H9 (cell line): ENCODE measurements at regions not wholly inside any gene's neighbourhood (a gene's known extent, or its start where the extent isn't known, plus 50 kb on each side); places are given as distances from the start of the nearest gene placed in this dataset.

ENCODE experiments used
- DNase-seq: peaks from one replicate; pipeline ENCODE4 v3.0.0-alpha.2; 2017
- H2AFZ ChIP-seq: one replicate; pipeline ENCODE4 v1.6.1; 2013; ENCODE audit warnings: mild to moderate bottlenecking, low read length, control low read depth, moderate library complexity
- H2AK5ac ChIP-seq: 2 replicates; pipeline ENCODE4 v1.6.1; 2013; ENCODE audit warnings: low read length, control low read depth, mixed read lengths; ENCODE audit not compliant: insufficient read length
- H2BK120ac ChIP-seq: one replicate; pipeline ENCODE4 v1.6.1; 2013; ENCODE audit warnings: low read depth, mild to moderate bottlenecking, low read length, control low read depth, inconsistent platforms; ENCODE audit not compliant: poor library complexity, severe bottlenecking
- H2BK12ac ChIP-seq: 2 replicates; pipeline ENCODE4 v1.6.1; 2013; ENCODE audit warnings: low read length, control low read depth, mixed read lengths, low read depth; ENCODE audit not compliant: insufficient read length
- H2BK15ac ChIP-seq: 2 replicates; pipeline ENCODE4 v1.6.1; 2013; ENCODE audit warnings: low read depth, low read length, control low read depth
- H2BK20ac ChIP-seq: one replicate; pipeline ENCODE4 v1.6.1; 2013; ENCODE audit warnings: low read depth, mild to moderate bottlenecking, low read length, control low read depth, inconsistent platforms; ENCODE audit not compliant: poor library complexity, severe bottlenecking
- H2BK5ac ChIP-seq: 2 replicates; pipeline ENCODE4 v1.6.1; 2013; ENCODE audit warnings: low read length, control low read depth, mixed read lengths; ENCODE audit not compliant: insufficient read length
- H3K14ac ChIP-seq: 2 replicates; pipeline ENCODE4 v1.6.1; 2013; ENCODE audit warnings: low read length, control low read depth; ENCODE audit not compliant: insufficient read depth
- H3K18ac ChIP-seq: 2 replicates; pipeline ENCODE4 v1.6.1; 2013; ENCODE audit warnings: low read depth, mild to moderate bottlenecking, mixed read lengths, low read length, control low read depth; ENCODE audit not compliant: insufficient read length
- H3K23ac ChIP-seq: 2 replicates; pipeline ENCODE4 v1.6.1; 2013; ENCODE audit warnings: low read length, control low read depth, mixed read lengths, low read depth; ENCODE audit not compliant: insufficient read length
- H3K23me2 ChIP-seq: 2 replicates; pipeline ENCODE4 v1.6.1; 2013; ENCODE audit warnings: low read depth, mild to moderate bottlenecking, mixed read lengths, low read length, control low read depth; ENCODE audit not compliant: insufficient read length, poor library complexity, severe bottlenecking
- H3K27ac ChIP-seq: 2 replicates; pipeline ENCODE4 v1.5.1; 2013; ENCODE audit warnings: low read length, control low read depth, mixed read lengths, low read depth; ENCODE audit not compliant: insufficient read length
- H3K27me3 ChIP-seq: 2 replicates; pipeline ENCODE4 v1.6.1; 2013; ENCODE audit warnings: low read length, control low read depth, inconsistent platforms; ENCODE audit not compliant: insufficient read depth
- H3K4ac ChIP-seq: 2 replicates; pipeline ENCODE4 v1.6.1; 2013; ENCODE audit warnings: low read depth, mild to moderate bottlenecking, control low read depth, inconsistent platforms, low read length, moderate library complexity
- H3K4me1 ChIP-seq: 2 replicates; pipeline ENCODE4 v1.6.1; 2013; ENCODE audit warnings: low read length, control low read depth, inconsistent platforms; ENCODE audit not compliant: insufficient read depth
- H3K4me2 ChIP-seq: 2 replicates; pipeline ENCODE4 v1.6.1; 2013; ENCODE audit warnings: low read length, control low read depth, mixed read lengths; ENCODE audit not compliant: insufficient read length, insufficient read depth
- H3K56ac ChIP-seq: 2 replicates; pipeline ENCODE4 v1.6.1; 2013; ENCODE audit warnings: low read depth, mild to moderate bottlenecking, mixed read lengths, low read length, control low read depth; ENCODE audit not compliant: insufficient read length
- H3K79me1 ChIP-seq: 2 replicates; pipeline ENCODE4 v1.6.1; 2013; ENCODE audit warnings: low read depth, mild to moderate bottlenecking, moderate library complexity, low read length, control low read depth, inconsistent platforms; ENCODE audit not compliant: insufficient read depth, poor library complexity, severe bottlenecking
- H3K79me2 ChIP-seq: 2 replicates; pipeline ENCODE4 v1.6.1; 2013; ENCODE audit warnings: low read length, control low read depth, inconsistent platforms; ENCODE audit not compliant: insufficient read depth
- H3K9ac ChIP-seq: 2 replicates; pipeline ENCODE4 v1.6.1; 2013; ENCODE audit warnings: low read length, control low read depth, mixed read lengths; ENCODE audit not compliant: insufficient read length; ENCODE audit errors: extremely low read depth
- H3K9me3 ChIP-seq: one replicate; pipeline ENCODE4 v1.6.1; 2013; ENCODE audit warnings: low read depth, low read length, inconsistent platforms; ENCODE audit not compliant: control insufficient read depth
- H3T11ph ChIP-seq: one replicate; pipeline ENCODE4 v1.6.1; 2013; ENCODE audit warnings: mild to moderate bottlenecking, low read length, control low read depth, inconsistent platforms
- H4K20me1 ChIP-seq: one replicate; pipeline ENCODE4 v1.6.1; 2013; ENCODE audit not compliant: control insufficient read depth, insufficient read length, insufficient read depth
- H4K5ac ChIP-seq: 2 replicates; pipeline ENCODE4 v1.6.1; 2013; ENCODE audit warnings: low read depth, mild to moderate bottlenecking, mixed read lengths, low read length, control low read depth; ENCODE audit not compliant: insufficient read length
- H4K8ac ChIP-seq: replicated peaks from 2 replicates; pipeline ENCODE4 v1.6.1; 2013; ENCODE audit warnings: low read length, control low read depth, mixed read lengths, low read depth; ENCODE audit not compliant: insufficient read length
- H4K91ac ChIP-seq: 2 replicates; pipeline ENCODE4 v1.6.1; 2013; ENCODE audit warnings: low read depth, mild to moderate bottlenecking, moderate library complexity, mixed read lengths, low read length, control low read depth; ENCODE audit not compliant: insufficient read length
- H3K27ac Mint-ChIP-seq, 3 experiments: 2 replicates in 2 of 3; 3 replicates in 1 of 3; pipeline ENCODE4 v1.8.0; 2020 to 2021; ENCODE audit warnings: mixed read lengths in 3 of 3, mild to moderate bottlenecking in 1 of 3, moderate library complexity in 1 of 3
- H3K27me3 Mint-ChIP-seq: 2 replicates; pipeline ENCODE4 v1.8.0; 2021; ENCODE audit warnings: low read depth, mild to moderate bottlenecking, moderate library complexity, mixed read lengths
- H3K36me3 Mint-ChIP-seq, 3 experiments: 2 replicates in 2 of 3; 3 replicates in 1 of 3; pipeline ENCODE4 v1.8.0; 2020 to 2021; ENCODE audit warnings: low read depth in 3 of 3, mixed read lengths in 3 of 3; ENCODE audit not compliant: insufficient read depth in 1 of 3
- H3K4me1 Mint-ChIP-seq, 2 experiments: 2 replicates each; pipeline ENCODE4 v1.8.0; 2020; ENCODE audit warnings: mixed read lengths in 2 of 2
- H3K4me3 Mint-ChIP-seq, 2 experiments: 2 replicates in 1 of 2; 3 replicates in 1 of 2; pipeline ENCODE4 v1.8.0; 2020 to 2021; ENCODE audit warnings: mild to moderate bottlenecking in 2 of 2, mixed read lengths in 2 of 2, moderate library complexity in 1 of 2
- H3K9me3 Mint-ChIP-seq, 2 experiments: 2 replicates in 1 of 2; 3 replicates in 1 of 2; pipeline ENCODE4 v1.8.0; 2020; ENCODE audit warnings: mild to moderate bottlenecking in 2 of 2, mixed read lengths in 2 of 2, moderate library complexity in 1 of 2
- WGBS: extraction: QIAGEN DNeasy Blood & Tissue Kit; methylation state at CpG from one replicate; pipeline ENCODE4 v1.1.7; 2013; ENCODE audit warnings: missing lambda C conversion rate, low lambda C conversion rate, mixed read lengths; ENCODE audit not compliant: insufficient read length; ENCODE audit errors: extremely low coverage; 5-methylcytosine and 5-hydroxymethylcytosine counted together
- TF ChIP-seq, protein P1 (sequence below): fragments of 200-600 bp; sonication (generic); conservative IDR thresholded peaks from 3 replicates; pipeline ENCODE4 v1.8.0; 2021; ENCODE audit warnings: antibody characterized with exemption, mild to moderate bottlenecking

DNA sequence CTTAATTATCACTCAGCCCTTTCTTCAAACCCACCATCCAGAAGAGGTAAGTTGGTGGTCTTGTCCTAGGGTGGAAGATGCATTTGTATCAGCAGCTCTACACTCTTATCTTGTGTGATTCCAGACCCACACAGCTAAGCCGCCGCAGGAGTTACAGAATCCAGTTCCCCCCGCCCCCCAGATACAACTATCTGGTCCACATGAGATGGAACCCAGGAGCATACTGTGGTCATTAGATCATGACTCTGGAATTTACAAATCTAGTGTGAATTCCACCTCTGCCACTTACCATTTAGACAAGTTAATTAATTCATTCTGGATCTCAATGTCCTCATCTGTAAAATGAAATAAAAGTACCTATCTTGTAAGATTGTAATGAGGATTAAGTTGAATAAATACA lies 486.4 kb downstream of the BCL11A start:
- Histone ChIP-seq H3K9me3 (no peaks in the 10 kb centered on the region), H3K23ac (no peak overlapping the region), H4K5ac (no peak overlapping the region), H3K27ac (no peak overlapping the region), H3K18ac (no peak overlapping the region), H3K79me1 (no peaks in the 10 kb centered on the region), H2BK15ac (no peak overlapping the region), H2BK5ac (no peak overlapping the region), H3K4me2 (no peak overlapping the region), H3K27me3 (no peaks in the 10 kb centered on the region), H4K91ac (no peak overlapping the region), H3K23me2 (no peaks in the 10 kb centered on the region), H2AFZ (no peak overlapping the region), H3K14ac (no peak overlapping the region), H2BK20ac (no peak overlapping the region), H4K20me1 (no peaks in the 10 kb centered on the region), H3K4me1 (no peaks in the 10 kb centered on the region), H3K79me2 (no peaks in the 10 kb centered on the region), H3T11ph (no peak overlapping the region), H3K9ac (no peak overlapping the region), H3K4ac (no peak overlapping the region), H2BK12ac (no peak overlapping the region), H2BK120ac (no peak overlapping the region), H3K56ac (no peak overlapping the region), H4K8ac (no peak overlapping the region), H2AK5ac (no peak overlapping the region)
- Mint-ChIP-seq H3K9me3 (no peaks in the 10 kb centered on the region), H3K4me1 (peaks cover 19 to 29% of the 10 kb centered on the region in 2 experiments), H3K4me3 (no peak overlapping the region), H3K36me3 (no peaks in the 10 kb centered on the region), H3K27me3 (no peaks in the 10 kb centered on the region; the same call in 1 of the 2 replicates), H3K27ac (no peak overlapping the region)
- WGBS = no CpG with 5 or more reads among the region's 3 CpGs
- no peak for DNase-seq
- TF ChIP-seq, protein P1, sequence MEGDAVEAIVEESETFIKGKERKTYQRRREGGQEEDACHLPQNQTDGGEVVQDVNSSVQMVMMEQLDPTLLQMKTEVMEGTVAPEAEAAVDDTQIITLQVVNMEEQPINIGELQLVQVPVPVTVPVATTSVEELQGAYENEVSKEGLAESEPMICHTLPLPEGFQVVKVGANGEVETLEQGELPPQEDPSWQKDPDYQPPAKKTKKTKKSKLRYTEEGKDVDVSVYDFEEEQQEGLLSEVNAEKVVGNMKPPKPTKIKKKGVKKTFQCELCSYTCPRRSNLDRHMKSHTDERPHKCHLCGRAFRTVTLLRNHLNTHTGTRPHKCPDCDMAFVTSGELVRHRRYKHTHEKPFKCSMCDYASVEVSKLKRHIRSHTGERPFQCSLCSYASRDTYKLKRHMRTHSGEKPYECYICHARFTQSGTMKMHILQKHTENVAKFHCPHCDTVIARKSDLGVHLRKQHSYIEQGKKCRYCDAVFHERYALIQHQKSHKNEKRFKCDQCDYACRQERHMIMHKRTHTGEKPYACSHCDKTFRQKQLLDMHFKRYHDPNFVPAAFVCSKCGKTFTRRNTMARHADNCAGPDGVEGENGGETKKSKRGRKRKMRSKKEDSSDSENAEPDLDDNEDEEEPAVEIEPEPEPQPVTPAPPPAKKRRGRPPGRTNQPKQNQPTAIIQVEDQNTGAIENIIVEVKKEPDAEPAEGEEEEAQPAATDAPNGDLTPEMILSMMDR = no peak
